ENCODE measurements at regions not wholly inside any gene's neighbourhood (a gene's known extent, or its start where the extent isn't known, plus 50 kb on each side); places are given as distances from the start of the nearest gene placed in this dataset.
"Not testable (repeated sequence)": the region's sequence is repeated elsewhere in the genome, so short reads cannot be mapped to it uniquely, and the experiment has no call there.

GRCh38 chrY:7496001-7496400 is 584.4 kb upstream of the AMELY start:
- Mint-ChIP-seq H3K9me3 (peaks cover 0 to 2% of the 10 kb centered on the region in 2 donors), H3K4me3 (no peak overlapping the region), H3K27ac (no peak overlapping the region), H3K27me3 (peaks cover 0 to 12% of the 10 kb centered on the region in 2 donors), H3K4me1 (no peaks in the 10 kb centered on the region), H3K36me3 (peaks cover 0 to 2% of the 10 kb centered on the region in 2 donors)
- DNase-seq (no peak), ATAC-seq (replicated peaks) (no peak)

- not testable (repeated sequence) for H3K4me1 Mint-ChIP-seq; H3K36me3 Mint-ChIP-seq; H3K27me3 Mint-ChIP-seq; DNase-seq; H3K9me3 Mint-ChIP-seq; H3K27ac Mint-ChIP-seq; ATAC-seq (replicated peaks); H3K4me3 Mint-ChIP-seq
Observed at GRCh38 chrY:7484455-7485285, 573.1 kb upstream of the AMELY start.

- ATAC-seq (replicated peaks) (no peak), DNase-seq (no peak)
- H3K27ac Mint-ChIP-seq, result no peak overlapping the region
- H3K4me3 Mint-ChIP-seq, result no peak overlapping the region
- peaks cover 0 to 13% of the 10 kb centered on the region in 2 donors for H3K4me1 Mint-ChIP-seq
- H3K27me3 Mint-ChIP-seq, result no peaks in the 10 kb centered on the region
- H3K36me3 Mint-ChIP-seq, result no peaks in the 10 kb centered on the region
- no peaks in the 10 kb centered on the region for H3K9me3 Mint-ChIP-seq
Observed at GRCh38 chrY:7471976-7472375, 560.4 kb upstream of the AMELY start.

- Mint-ChIP-seq H3K27me3 (peaks cover 0 to 6% of the 10 kb centered on the region in 2 donors), H3K36me3 (no peaks in the 10 kb centered on the region), H3K4me3 (no peak overlapping the region), H3K4me1 (peaks cover 0 to 5% of the 10 kb centered on the region in 2 donors), H3K27ac (no peak overlapping the region), H3K9me3 (no peaks in the 10 kb centered on the region)
- DNase-seq (no peak), ATAC-seq (replicated peaks) (no peak)
Observed at GRCh38 chrY:7470037-7470436, 558.5 kb upstream of the AMELY start.

GRCh38 chrY:7468951-7469745 is 557.6 kb upstream of the AMELY start:
- H3K36me3 Mint-ChIP-seq, result no peaks in the 10 kb centered on the region
- DNase-seq (no peak), ATAC-seq (replicated peaks) (no peak)
- peaks cover 0 to 6% of the 10 kb centered on the region in 2 donors for H3K4me1 Mint-ChIP-seq
- peaks cover 0 to 6% of the 10 kb centered on the region in 2 donors for H3K27me3 Mint-ChIP-seq
- no peaks in the 10 kb centered on the region for H3K9me3 Mint-ChIP-seq
- no peak overlapping the region for H3K4me3 Mint-ChIP-seq
- H3K27ac Mint-ChIP-seq, result no peak overlapping the region

GRCh38 chrY:7467796-7468520 is 556.4 kb upstream of the AMELY start:
- Mint-ChIP-seq H3K9me3 (no peaks in the 10 kb centered on the region), H3K4me1 (peaks cover 0 to 6% of the 10 kb centered on the region in 2 donors), H3K36me3 (no peaks in the 10 kb centered on the region), H3K27me3 (peaks cover 0 to 6% of the 10 kb centered on the region in 2 donors), H3K27ac (no peak overlapping the region), H3K4me3 (no peak overlapping the region)
- no peak for DNase-seq
- no peak for ATAC-seq (replicated peaks)

GRCh38 chrY:7465185-7465621 is 553.7 kb upstream of the AMELY start:
- Mint-ChIP-seq H3K36me3 (no peaks in the 10 kb centered on the region), H3K4me3 (no peak overlapping the region), H3K4me1 (peaks cover 0 to 6% of the 10 kb centered on the region in 2 donors), H3K27ac (no peak overlapping the region), H3K27me3 (peaks cover 0 to 21% of the 10 kb centered on the region in 2 donors), H3K9me3 (peaks cover 0 to 3% of the 10 kb centered on the region in 2 donors)
- DNase-seq, result no peak
- peak in 1 of 2 donors; percentile 45 for ATAC-seq (replicated peaks)

GRCh38 chrY:7464742-7465141 is 553.2 kb upstream of the AMELY start:
- Mint-ChIP-seq H3K27ac (no peak overlapping the region), H3K4me1 (peaks cover 0 to 6% of the 10 kb centered on the region in 2 donors), H3K4me3 (no peak overlapping the region), H3K36me3 (no peaks in the 10 kb centered on the region), H3K27me3 (peaks cover 0 to 25% of the 10 kb centered on the region in 2 donors), H3K9me3 (peaks cover 0 to 4% of the 10 kb centered on the region in 2 donors)
- no peak for ATAC-seq (replicated peaks)
- no peak for DNase-seq

- DNase-seq (no peak), ATAC-seq (replicated peaks) (no peak)
- H3K9me3 Mint-ChIP-seq, result peaks cover 0 to 8% of the 10 kb centered on the region in 2 donors
- H3K36me3 Mint-ChIP-seq, result no peaks in the 10 kb centered on the region
- H3K4me3 Mint-ChIP-seq, result no peak overlapping the region
- H3K27me3 Mint-ChIP-seq, result peaks cover 0 to 33% of the 10 kb centered on the region in 2 donors
- H3K27ac Mint-ChIP-seq, result no peak overlapping the region
- peaks cover 0 to 6% of the 10 kb centered on the region in 2 donors for H3K4me1 Mint-ChIP-seq
Observed at GRCh38 chrY:7463711-7464110, 552.2 kb upstream of the AMELY start.

GRCh38 chrY:7463196-7463595 is 551.6 kb upstream of the AMELY start:
- Mint-ChIP-seq H3K4me3 (no peak overlapping the region), H3K4me1 (peaks cover 0 to 6% of the 10 kb centered on the region in 2 donors), H3K27ac (no peak overlapping the region), H3K9me3 (peaks cover 0 to 8% of the 10 kb centered on the region in 2 donors), H3K36me3 (no peaks in the 10 kb centered on the region), H3K27me3 (peaks cover 0 to 33% of the 10 kb centered on the region in 2 donors)
- ATAC-seq (replicated peaks), result no peak
- no peak for DNase-seq

- peaks cover 0 to 35% of the 10 kb centered on the region in 2 donors for H3K27me3 Mint-ChIP-seq
- no peaks in the 10 kb centered on the region for H3K36me3 Mint-ChIP-seq
- peaks cover 0 to 8% of the 10 kb centered on the region in 2 donors for H3K9me3 Mint-ChIP-seq
- H3K27ac Mint-ChIP-seq, result no peak overlapping the region
- peaks cover 0 to 6% of the 10 kb centered on the region in 2 donors for H3K4me1 Mint-ChIP-seq
- DNase-seq, result no peak
- H3K4me3 Mint-ChIP-seq, result no peak overlapping the region
- no peak for ATAC-seq (replicated peaks)
Observed at GRCh38 chrY:7462657-7463056, 551.1 kb upstream of the AMELY start.

- no peak for DNase-seq
- Mint-ChIP-seq H3K27ac (no peak overlapping the region), H3K27me3 (peaks cover 0 to 38% of the 10 kb centered on the region in 2 donors), H3K4me3 (no peak overlapping the region), H3K4me1 (peaks cover 0 to 6% of the 10 kb centered on the region in 2 donors), H3K36me3 (no peaks in the 10 kb centered on the region), H3K9me3 (peaks cover 0 to 8% of the 10 kb centered on the region in 2 donors)
- no peak for ATAC-seq (replicated peaks)
Observed at GRCh38 chrY:7461873-7462525, 550.4 kb upstream of the AMELY start.

- no peak for ATAC-seq (replicated peaks)
- H3K27me3 Mint-ChIP-seq, result peaks cover 0 to 32% of the 10 kb centered on the region in 2 donors
- no peaks in the 10 kb centered on the region for H3K4me1 Mint-ChIP-seq
Observed at GRCh38 chrY:7459802-7460201, 548.2 kb upstream of the AMELY start.

More at GRCh38 chrY:7459802-7460201, 548.2 kb upstream of the AMELY start:
- Mint-ChIP-seq H3K9me3 (peaks cover 0 to 8% of the 10 kb centered on the region in 2 donors), H3K4me3 (no peak overlapping the region), H3K27ac (no peak overlapping the region), H3K36me3 (no peaks in the 10 kb centered on the region)
- DNase-seq, result no peak
